Keratinocyte (primary cell): ENCODE measurements at regions not wholly inside any gene's neighbourhood (a gene's known extent, or its start where the extent isn't known, plus 50 kb on each side); places are given as distances from the start of the nearest gene placed in this dataset.

Experiments
- DNase-seq: peaks from one replicate; pipeline ENCODE4 v3.0.0-alpha.2; 2011; ENCODE audit warnings: low read depth, missing footprints, low spot score
- FAIRE-seq: peaks from 2 replicates; lab custom pipeline; 2011; peaks lifted over from hg19 to GRCh38; lab: Jason Lieb, UNC
- H2AFZ ChIP-seq: 2 replicates; pipeline ENCODE4 v1.6.0; 2012; ENCODE audit warnings: low read length, control low read depth, inconsistent platforms; ENCODE audit not compliant: control insufficient read depth
- H3K27ac ChIP-seq: 2 replicates; pipeline ENCODE4 v1.5.1; 2011; ENCODE audit warnings: low read length; ENCODE audit not compliant: control insufficient read depth, insufficient read depth
- H3K27me3 ChIP-seq: 3 replicates; pipeline ENCODE4 v1.6.0; 2011; ENCODE audit warnings: low read length; ENCODE audit not compliant: control insufficient read depth, insufficient read depth; ENCODE audit errors: extremely low read depth
- H3K36me3 ChIP-seq, 2 experiments: 2 replicates in 1 of 2; 3 replicates in 1 of 2; pipeline ENCODE4 v1.5.1; 2011; ENCODE audit warnings: low read length in 2 of 2, mild to moderate bottlenecking in 1 of 2; ENCODE audit not compliant: control insufficient read depth in 2 of 2, insufficient read depth in 2 of 2; ENCODE audit errors: extremely low read depth in 1 of 2
- H3K4me1 ChIP-seq: 3 replicates; pipeline ENCODE4 v1.5.1; 2011; ENCODE audit warnings: low read length; ENCODE audit not compliant: control insufficient read depth, insufficient read depth; ENCODE audit errors: extremely low read depth
- H3K4me2 ChIP-seq: 3 replicates; pipeline ENCODE4 v1.6.0; 2011; ENCODE audit warnings: low read depth, low read length; ENCODE audit not compliant: control insufficient read depth, insufficient read depth; ENCODE audit errors: extremely low read depth
- H3K4me3 ChIP-seq, 3 experiments: fragments of 200-600 bp in 1 of 3; sonication (generic) in 1 of 3; 2 replicates in 2 of 3; 3 replicates in 1 of 3; pipeline ENCODE4 v1.5.1; 2011 to 2016; ENCODE audit warnings: low read length in 3 of 3, mild to moderate bottlenecking in 3 of 3, control low read depth in 2 of 3, inconsistent platforms in 1 of 3, low read depth in 1 of 3, mixed read lengths in 1 of 3, mixed run types in 1 of 3, moderate library complexity in 1 of 3; ENCODE audit not compliant: control insufficient read depth in 2 of 3, insufficient read depth in 2 of 3; ENCODE audit errors: extremely low read depth in 1 of 3
- H3K79me2 ChIP-seq: 2 replicates; pipeline ENCODE4 v1.6.0; 2012; ENCODE audit warnings: low read length; ENCODE audit not compliant: control insufficient read depth, insufficient read depth
- H3K9ac ChIP-seq: 3 replicates; pipeline ENCODE4 v1.6.0; 2011; ENCODE audit warnings: low read length; ENCODE audit not compliant: control insufficient read depth, insufficient read depth; ENCODE audit errors: extremely low read depth
- H3K9me1 ChIP-seq: 3 replicates; pipeline ENCODE4 v1.6.0; 2011; ENCODE audit warnings: low read length; ENCODE audit not compliant: control insufficient read depth, insufficient read depth; ENCODE audit errors: extremely low read depth
- H3K9me3 ChIP-seq: 2 replicates; pipeline ENCODE4 v1.5.1; 2012; ENCODE audit warnings: low read depth, low read length; ENCODE audit not compliant: control insufficient read depth
- H4K20me1 ChIP-seq: 3 replicates; pipeline ENCODE4 v1.6.0; 2011; ENCODE audit warnings: low read length; ENCODE audit not compliant: control insufficient read depth, insufficient read depth; ENCODE audit errors: extremely low read depth
- CTCF ChIP-seq, 3 experiments: IDR thresholded peaks in 1 of 3; conservative IDR thresholded peaks in 1 of 3; optimal IDR thresholded peaks in 1 of 3; 2 replicates in 2 of 3; 3 replicates in 1 of 3; pipeline versions ENCODE3 to v1.5.1; 2011; ENCODE audit warnings: low read length in 3 of 3, mild to moderate bottlenecking in 3 of 3, moderate library complexity in 2 of 3, control low read depth in 1 of 3, inconsistent platforms in 1 of 3; ENCODE audit not compliant: insufficient read depth in 2 of 3; ENCODE audit errors: extremely low read depth in 1 of 3
- EZH2 ChIP-seq: IDR thresholded peaks from one replicate; pipeline ENCODE4 v1.6.1; 2012; ENCODE audit warnings: inconsistent platforms, mild to moderate bottlenecking, low read length, moderate library complexity
- dilution Hi-C: fragments of 300-500 bp; cut with MboI; formaldehyde crosslinking; loops from one replicate; pipeline ENCODE4 v1.7.0; 2020; ENCODE audit warnings: low sequenced_read_pairs; ENCODE audit not compliant: extremely low pct_ligation_motif_present

DNA sequence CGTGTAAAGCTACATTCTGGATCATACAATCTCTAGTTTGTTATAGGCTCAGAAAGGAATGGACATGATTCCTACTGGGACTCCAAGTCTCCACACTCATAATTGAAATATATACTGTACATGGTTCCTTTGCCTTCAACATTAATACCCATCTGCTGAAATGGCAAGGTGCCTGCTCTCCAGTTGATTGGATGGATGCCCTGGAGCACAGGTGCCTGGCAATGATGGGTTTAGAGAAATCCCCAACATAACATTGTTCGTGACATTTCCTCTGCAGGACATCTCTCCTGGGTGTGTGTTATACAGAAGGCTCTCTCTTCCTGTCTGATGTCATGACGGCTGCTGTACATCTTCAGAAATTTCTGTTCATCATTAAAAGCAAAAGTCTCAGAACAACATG lies 449.7 kb upstream of the CWC22 start:
- Histone ChIP-seq H3K4me2 (no peak overlapping the region), H3K79me2 (no peaks in the 10 kb centered on the region), H3K4me1 (peaks cover 2% of the 10 kb centered on the region), H3K36me3 (no peaks in the 10 kb centered on the region), H3K4me3 (no peak overlapping the region), H3K9ac (no peak overlapping the region), H3K27me3 (no peaks in the 10 kb centered on the region), H3K27ac (no peak overlapping the region), H2AFZ (no peak overlapping the region), H3K9me3 (no peaks in the 10 kb centered on the region), H4K20me1 (no peaks in the 10 kb centered on the region), H3K9me1 (no peaks in the 10 kb centered on the region)
- FAIRE-seq (no peak), DNase-seq (no peak)
- TF ChIP-seq EZH2 (no peak), CTCF (optimal IDR thresholded peaks at IDR 0.05 in 1 of 3, IDR thresholded peaks at IDR 0.05 in 1 of 3, conservative IDR thresholded peaks at IDR 0.05 in 1 of 3; ENCODE audit: extremely low read depth in 1 of 3, insufficient read depth in 2 of 3, low read length in 3 of 3) (no peak)
- dilution Hi-C loops = no loop called here

- no peaks in the 10 kb centered on the region for H3K79me2 ChIP-seq
- H3K4me1 ChIP-seq = no peaks in the 10 kb centered on the region
- dilution Hi-C loops = no loop called here
- no peaks in the 10 kb centered on the region for H4K20me1 ChIP-seq
- DNase-seq (no peak), FAIRE-seq (no peak)
- no peaks in the 10 kb centered on the region for H3K9me1 ChIP-seq
- H3K4me3 ChIP-seq = no peak overlapping the region
- no peaks in the 10 kb centered on the region for H3K27me3 ChIP-seq
- no peak overlapping the region for H3K27ac ChIP-seq
- no peak overlapping the region for H3K4me2 ChIP-seq
- TF ChIP-seq CTCF (optimal IDR thresholded peaks at IDR 0.05 in 1 of 3, IDR thresholded peaks at IDR 0.05 in 1 of 3, conservative IDR thresholded peaks at IDR 0.05 in 1 of 3; ENCODE audit: extremely low read depth in 1 of 3, insufficient read depth in 2 of 3, low read length in 3 of 3) (no peak), EZH2 (no peak)
- no peak overlapping the region for H2AFZ ChIP-seq
- no peaks in the 10 kb centered on the region for H3K9me3 ChIP-seq
- H3K9ac ChIP-seq = no peak overlapping the region
- no peaks in the 10 kb centered on the region for H3K36me3 ChIP-seq
Observed at GRCh38 chr2:180450841-180451240, 443.7 kb upstream of the CWC22 start.
